Body of pancreas (tissue), 4 donors: ENCODE measurements at regions not wholly inside any gene's neighbourhood (a gene's known extent, or its start where the extent isn't known, plus 50 kb on each side); places are given as distances from the start of the nearest gene placed in this dataset.

Experiments used
- POLR2A ChIP-seq, 3 donors: fragments of 450-650 bp; IDR thresholded peaks; one replicate each; pipeline ENCODE4 v1.6.1; 2016; ENCODE audit warnings: antibody characterized with exemption in 3 of 3, mild to moderate bottlenecking in 2 of 3
- TF ChIP-seq, protein P1 (sequence below), 7 experiments: fragments of 450-650 bp in 4 of 7; fragments of 200-600 bp in 3 of 7; sonication (generic) in 3 of 7; IDR thresholded peaks; one replicate each; pipeline ENCODE4 v1.5.1; 2016 to 2019; ENCODE audit warnings: antibody characterized with exemption in 7 of 7

- TF ChIP-seq, protein P1, sequence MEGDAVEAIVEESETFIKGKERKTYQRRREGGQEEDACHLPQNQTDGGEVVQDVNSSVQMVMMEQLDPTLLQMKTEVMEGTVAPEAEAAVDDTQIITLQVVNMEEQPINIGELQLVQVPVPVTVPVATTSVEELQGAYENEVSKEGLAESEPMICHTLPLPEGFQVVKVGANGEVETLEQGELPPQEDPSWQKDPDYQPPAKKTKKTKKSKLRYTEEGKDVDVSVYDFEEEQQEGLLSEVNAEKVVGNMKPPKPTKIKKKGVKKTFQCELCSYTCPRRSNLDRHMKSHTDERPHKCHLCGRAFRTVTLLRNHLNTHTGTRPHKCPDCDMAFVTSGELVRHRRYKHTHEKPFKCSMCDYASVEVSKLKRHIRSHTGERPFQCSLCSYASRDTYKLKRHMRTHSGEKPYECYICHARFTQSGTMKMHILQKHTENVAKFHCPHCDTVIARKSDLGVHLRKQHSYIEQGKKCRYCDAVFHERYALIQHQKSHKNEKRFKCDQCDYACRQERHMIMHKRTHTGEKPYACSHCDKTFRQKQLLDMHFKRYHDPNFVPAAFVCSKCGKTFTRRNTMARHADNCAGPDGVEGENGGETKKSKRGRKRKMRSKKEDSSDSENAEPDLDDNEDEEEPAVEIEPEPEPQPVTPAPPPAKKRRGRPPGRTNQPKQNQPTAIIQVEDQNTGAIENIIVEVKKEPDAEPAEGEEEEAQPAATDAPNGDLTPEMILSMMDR (IDR thresholded peaks at IDR 0.05), result no peak
- no peak for TF ChIP-seq POLR2A (IDR thresholded peaks at IDR 0.05)
Observed at GRCh38 chr6:77183447-77183846, 279.8 kb downstream of the HTR1B start.
